Endothelial cell of umbilical vein (primary cell): ENCODE measurements at regions not wholly inside any gene's neighbourhood (a gene's known extent, or its start where the extent isn't known, plus 50 kb on each side); places are given as distances from the start of the nearest gene placed in this dataset.

ENCODE experiments used
- CTCF ChIP-seq, 2 donors: IDR thresholded peaks; 1 replicate in 1 of 2; 2 replicates in 1 of 2; pipeline ENCODE4 v1.5.1; 2011; ENCODE audit warnings: low read length in 2 of 2, mild to moderate bottlenecking in 2 of 2, moderate library complexity in 2 of 2, control low read depth in 1 of 2, inconsistent platforms in 1 of 2, low read depth in 1 of 2; ENCODE audit not compliant: insufficient read depth in 1 of 2; ENCODE audit errors: extremely low read depth in 1 of 2
- EZH2 ChIP-seq: IDR thresholded peaks from 2 replicates; pipeline ENCODE4 v1.6.1; 2012; ENCODE audit warnings: borderline replicate concordance, low read depth, mild to moderate bottlenecking, moderate library complexity, low read length, inconsistent platforms; ENCODE audit not compliant: severe bottlenecking
- FOS ChIP-seq: IDR thresholded peaks from 2 replicates; pipeline ENCODE4 v1.6.1; 2011; ENCODE audit warnings: mild to moderate bottlenecking, low read length, moderate library complexity, borderline replicate concordance; ENCODE audit not compliant: insufficient read depth
- GATA2 ChIP-seq: IDR thresholded peaks from 2 replicates; pipeline ENCODE4 v1.7.0; 2011; ENCODE audit warnings: low read depth, mild to moderate bottlenecking, moderate library complexity, mixed read lengths, low read length; ENCODE audit not compliant: insufficient read length, insufficient read depth
- JUN ChIP-seq: IDR thresholded peaks from 2 replicates; pipeline ENCODE4 v1.6.1; 2011; ENCODE audit warnings: borderline replicate concordance, low read depth; ENCODE audit not compliant: insufficient read length, insufficient read depth
- MAX ChIP-seq: IDR thresholded peaks from 2 replicates; pipeline ENCODE4 v1.6.1; 2011; ENCODE audit not compliant: insufficient read depth, insufficient read length
- MYC ChIP-seq: IDR thresholded peaks from one replicate; pipeline ENCODE4 v1.6.1; 2011; ENCODE audit warnings: mild to moderate bottlenecking, low read depth, low read length
- POLR2A ChIP-seq: IDR thresholded peaks from 2 replicates; pipeline ENCODE4 v1.6.1; 2012; ENCODE audit warnings: low read depth, mild to moderate bottlenecking, control low read depth, low read length
- POLR2AphosphoS5 ChIP-seq: IDR thresholded peaks from 2 replicates; pipeline ENCODE4 v1.6.1; 2012; ENCODE audit warnings: low read depth, mild to moderate bottlenecking, control low read depth, low read length, moderate library complexity; ENCODE audit not compliant: insufficient read depth

GRCh38 chr6:139640921-139641320 is 266.5 kb upstream of the CITED2 start:
- TF ChIP-seq CTCF (IDR thresholded peaks at IDR 0.05; ENCODE audit: extremely low read depth in 1 of 2, insufficient read depth in 1 of 2, low read depth in 1 of 2, low read length in 2 of 2) (no peak), POLR2A (no peak), POLR2AphosphoS5 (no peak), MAX (no peak), EZH2 (no peak), GATA2 (no peak), FOS (no peak), JUN (no peak), MYC (no peak)
